Brain microvascular endothelial cell (primary cell): ENCODE measurements at regions not wholly inside any gene's neighbourhood (a gene's known extent, or its start where the extent isn't known, plus 50 kb on each side); places are given as distances from the start of the nearest gene placed in this dataset.

Experiments used
- DNase-seq: peaks from one replicate; pipeline ENCODE4 v3.0.0-alpha.2; 2020
- H3K27ac ChIP-seq: fragments of 250-450 bp; sonication (Bioruptor Pico); 2 replicates; pipeline ENCODE4 v1.5.1; 2020; ENCODE audit warnings: mild to moderate bottlenecking, moderate library complexity
- H3K27me3 ChIP-seq: fragments of 250-450 bp; sonication (Bioruptor Pico); replicated peaks from 2 replicates; pipeline ENCODE4 v1.5.1; 2020; ENCODE audit warnings: mild to moderate bottlenecking
- H3K36me3 ChIP-seq: fragments of 250-450 bp; sonication (Bioruptor Pico); replicated peaks from 2 replicates; pipeline ENCODE4 v1.5.1; 2020; ENCODE audit warnings: mild to moderate bottlenecking
- H3K4me3 ChIP-seq: 2 replicates; pipeline ENCODE4 v1.5.1; 2011; ENCODE audit warnings: low read depth, mild to moderate bottlenecking, control low read depth, low read length, moderate library complexity
- in situ Hi-C: cut with HindIII; loops from 2 replicates; pipeline ENCODE4 v1.10.0; 2017; ENCODE audit warnings: low sequenced_read_pairs, low pct_ligation_motif_present
- TF ChIP-seq, protein P1 (sequence below): IDR thresholded peaks from 2 replicates; pipeline ENCODE4 v1.5.1; 2011; ENCODE audit warnings: low read depth, mild to moderate bottlenecking, moderate library complexity, low read length, control low read depth, inconsistent platforms; ENCODE audit errors: missing control alignments

- TF ChIP-seq, protein P1, sequence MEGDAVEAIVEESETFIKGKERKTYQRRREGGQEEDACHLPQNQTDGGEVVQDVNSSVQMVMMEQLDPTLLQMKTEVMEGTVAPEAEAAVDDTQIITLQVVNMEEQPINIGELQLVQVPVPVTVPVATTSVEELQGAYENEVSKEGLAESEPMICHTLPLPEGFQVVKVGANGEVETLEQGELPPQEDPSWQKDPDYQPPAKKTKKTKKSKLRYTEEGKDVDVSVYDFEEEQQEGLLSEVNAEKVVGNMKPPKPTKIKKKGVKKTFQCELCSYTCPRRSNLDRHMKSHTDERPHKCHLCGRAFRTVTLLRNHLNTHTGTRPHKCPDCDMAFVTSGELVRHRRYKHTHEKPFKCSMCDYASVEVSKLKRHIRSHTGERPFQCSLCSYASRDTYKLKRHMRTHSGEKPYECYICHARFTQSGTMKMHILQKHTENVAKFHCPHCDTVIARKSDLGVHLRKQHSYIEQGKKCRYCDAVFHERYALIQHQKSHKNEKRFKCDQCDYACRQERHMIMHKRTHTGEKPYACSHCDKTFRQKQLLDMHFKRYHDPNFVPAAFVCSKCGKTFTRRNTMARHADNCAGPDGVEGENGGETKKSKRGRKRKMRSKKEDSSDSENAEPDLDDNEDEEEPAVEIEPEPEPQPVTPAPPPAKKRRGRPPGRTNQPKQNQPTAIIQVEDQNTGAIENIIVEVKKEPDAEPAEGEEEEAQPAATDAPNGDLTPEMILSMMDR = no peak
- H3K36me3 ChIP-seq = no peaks in the 10 kb centered on the region
- DNase-seq = no peak
- no peak overlapping the region for H3K4me3 ChIP-seq
- in situ Hi-C loops = no loop called here
- H3K27ac ChIP-seq = no peak overlapping the region
- no peaks in the 10 kb centered on the region for H3K27me3 ChIP-seq
Observed at GRCh38 chr2:126568734-126569133, 87.2 kb upstream of the GYPC start.

GRCh38 chr2:126571403-126571802 is 84.6 kb upstream of the GYPC start:
- in situ Hi-C loops = no loop called here
- DNase-seq = no peak
- Histone ChIP-seq H3K27me3 (no peaks in the 10 kb centered on the region), H3K27ac (no peak overlapping the region), H3K4me3 (no peak overlapping the region), H3K36me3 (no peaks in the 10 kb centered on the region)
- TF ChIP-seq, protein P1 = no peak

- H3K27ac ChIP-seq = no peak overlapping the region
- H3K36me3 ChIP-seq = no peaks in the 10 kb centered on the region
- TF ChIP-seq, protein P1 = no peak
- DNase-seq = no peak
- in situ Hi-C loops = no loop called here
- no peaks in the 10 kb centered on the region for H3K27me3 ChIP-seq
- H3K4me3 ChIP-seq = no peak overlapping the region
Observed at GRCh38 chr2:126575631-126576030, 80.3 kb upstream of the GYPC start.

- Histone ChIP-seq H3K27ac (no peak overlapping the region), H3K4me3 (no peak overlapping the region), H3K27me3 (no peaks in the 10 kb centered on the region), H3K36me3 (no peaks in the 10 kb centered on the region)
- TF ChIP-seq, protein P1 = no peak
- no peak for DNase-seq
- in situ Hi-C loops = no loop called here
Observed at GRCh38 chr2:126579868-126580267, 76.1 kb upstream of the GYPC start.

GRCh38 chr2:126586317-126586716 is 69.6 kb upstream of the GYPC start:
- Histone ChIP-seq H3K27ac (no peak overlapping the region), H3K4me3 (no peak overlapping the region), H3K27me3 (no peaks in the 10 kb centered on the region), H3K36me3 (no peaks in the 10 kb centered on the region)
- TF ChIP-seq, protein P1 = no peak
- DNase-seq = no peak
- in situ Hi-C loops = no loop called here

- H3K27me3 ChIP-seq = no peaks in the 10 kb centered on the region
- DNase-seq = no peak
- in situ Hi-C loops = no loop called here
- no peaks in the 10 kb centered on the region for H3K36me3 ChIP-seq
- H3K4me3 ChIP-seq = no peak overlapping the region
- H3K27ac ChIP-seq = no peak overlapping the region
- TF ChIP-seq, protein P1 = no peak
Observed at GRCh38 chr2:126599062-126599461, 56.9 kb upstream of the GYPC start.
